ENCODE measurements at regions not wholly inside any gene's neighbourhood (a gene's known extent, or its start where the extent isn't known, plus 50 kb on each side); places are given as distances from the start of the nearest gene placed in this dataset.

DNA sequence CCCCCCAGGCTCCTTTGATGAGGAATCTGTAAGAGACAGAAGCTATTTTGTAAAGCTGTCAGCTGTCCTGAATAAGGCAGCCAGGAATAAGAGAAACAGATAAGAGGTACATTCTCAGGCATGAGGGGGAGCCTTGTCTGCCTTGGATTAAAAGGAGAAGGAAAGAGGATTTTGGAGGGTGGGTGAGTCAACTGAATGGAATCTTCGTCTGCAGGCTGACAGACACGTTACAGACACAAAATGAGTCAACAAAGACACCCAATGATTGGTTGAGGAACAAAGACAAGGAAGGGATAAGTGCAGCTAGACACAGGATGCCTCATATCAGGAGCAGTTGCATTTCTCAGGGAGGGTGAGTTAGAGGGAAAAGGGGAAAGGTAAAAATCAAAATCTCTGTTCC is 162.5 kb downstream of the OLFM4 start:
- Histone ChIP-seq H3K27me3 (peaks cover 0 to 13% (median 0%) of the 10 kb centered on the region in 3 donors), H3K36me3 (no peaks in the 10 kb centered on the region), H3K9me3 (no peaks in the 10 kb centered on the region), H3K27ac (no peak overlapping the region), H3K4me3 (no peak overlapping the region), H3K4me1 (no peaks in the 10 kb centered on the region)
- intact Hi-C loops (cut with DNase I; ENCODE audit: low total_unique reads) = no loop called here
- DNase-seq = no peak
- 2 to 8% (median 6%) methylated on average over 2 of the region's 2 CpGs for WGBS, 5 donors
- TF ChIP-seq EP300 (IDR thresholded peaks at IDR 0.05) = no peak
- no peak for TF ChIP-seq POLR2AphosphoS5 (IDR thresholded peaks at IDR 0.05)
- no peak for TF ChIP-seq CTCF (IDR thresholded peaks at IDR 0.05)
- no peak for TF ChIP-seq POLR2A (IDR thresholded peaks at IDR 0.05)

- peaks cover 0 to 17% (median 8%) of the 10 kb centered on the region in 4 donors for H3K4me1 ChIP-seq
- no peaks in the 10 kb centered on the region for H3K36me3 ChIP-seq
- 45 to 61% (median 58%) methylated on average over 1 of the region's 1 CpG for WGBS, 5 donors
- H3K4me3 ChIP-seq = no peak overlapping the region
- H3K9me3 ChIP-seq = peaks cover 0 to 4% (median 0%) of the 10 kb centered on the region in 4 donors
- no peak overlapping the region for H3K27ac ChIP-seq
- peaks cover 9 to 44% (median 25%) of the 10 kb centered on the region in 3 donors for H3K27me3 ChIP-seq
- no peak for DNase-seq
- TF ChIP-seq POLR2AphosphoS5 (IDR thresholded peaks at IDR 0.05) (no peak), EP300 (IDR thresholded peaks at IDR 0.05) (no peak), CTCF (IDR thresholded peaks at IDR 0.05) (no peak), POLR2A (IDR thresholded peaks at IDR 0.05) (no peak)
- intact Hi-C loops (cut with DNase I; ENCODE audit: low total_unique reads) = no loop called here
Measured at GRCh38 chr13:53197424-53197823, 168.8 kb downstream of the OLFM4 start.

GRCh38 chr13:53198017-53198416 is 169.4 kb downstream of the OLFM4 start:
- Histone ChIP-seq H3K36me3 (no peaks in the 10 kb centered on the region), H3K27ac (no peak overlapping the region), H3K27me3 (peaks cover 9 to 49% (median 28%) of the 10 kb centered on the region in 3 donors), H3K9me3 (peaks cover 0 to 4% (median 0%) of the 10 kb centered on the region in 4 donors), H3K4me3 (no peak overlapping the region), H3K4me1 (peaks cover 0 to 17% (median 8%) of the 10 kb centered on the region in 4 donors)
- WGBS, 5 donors = 81 to 91% (median 88%) methylated on average over 1 of the region's 1 CpG
- peak in 1 of 2 donors; percentile 29 for DNase-seq
- TF ChIP-seq CTCF (IDR thresholded peaks at IDR 0.05) = no peak
- no peak for TF ChIP-seq EP300 (IDR thresholded peaks at IDR 0.05)
- no peak for TF ChIP-seq POLR2AphosphoS5 (IDR thresholded peaks at IDR 0.05)
- no peak for TF ChIP-seq POLR2A (IDR thresholded peaks at IDR 0.05)
- intact Hi-C loops (cut with DNase I; ENCODE audit: low total_unique reads) = no loop called here

DNA sequence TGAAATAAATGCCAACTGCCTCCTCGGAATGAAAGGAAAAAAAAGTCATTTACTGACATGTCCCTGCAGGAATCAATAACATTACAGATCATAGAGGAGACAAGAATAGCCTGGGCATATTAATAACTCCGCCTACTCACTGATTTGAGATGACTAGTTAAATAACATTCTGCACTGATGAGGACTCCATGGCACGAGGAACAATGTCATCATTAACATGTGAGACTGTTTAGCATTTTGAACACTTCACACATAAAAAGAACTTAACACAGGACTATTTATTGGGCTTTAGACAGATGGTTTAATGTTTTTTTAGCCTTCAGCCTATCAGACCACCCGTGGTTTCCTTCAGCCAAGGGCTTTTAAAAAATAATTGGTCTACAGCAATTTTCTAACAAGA is 170.1 kb downstream of the OLFM4 start:
- DNase-seq = no peak
- H3K27me3 ChIP-seq = peaks cover 9 to 49% (median 28%) of the 10 kb centered on the region in 3 donors
- peaks cover 0 to 17% (median 8%) of the 10 kb centered on the region in 4 donors for H3K4me1 ChIP-seq
- intact Hi-C loops (cut with DNase I; ENCODE audit: low total_unique reads) = no loop called here
- TF ChIP-seq CTCF (IDR thresholded peaks at IDR 0.05) (no peak), POLR2A (IDR thresholded peaks at IDR 0.05) (no peak), POLR2AphosphoS5 (IDR thresholded peaks at IDR 0.05) (no peak), EP300 (IDR thresholded peaks at IDR 0.05) (no peak)
- H3K9me3 ChIP-seq = peaks cover 0 to 4% (median 0%) of the 10 kb centered on the region in 4 donors
- no peak overlapping the region for H3K4me3 ChIP-seq
- H3K36me3 ChIP-seq = no peaks in the 10 kb centered on the region
- H3K27ac ChIP-seq = no peak overlapping the region
- 50 to 67% (median 62%) methylated on average over 4 of the region's 4 CpGs for WGBS, 5 donors
